ENCODE measurements at regions not wholly inside any gene's neighbourhood (a gene's known extent, or its start where the extent isn't known, plus 50 kb on each side); places are given as distances from the start of the nearest gene placed in this dataset.
"Not testable (repeated sequence)": the region's sequence is repeated elsewhere in the genome, so short reads cannot be mapped to it uniquely, and the experiment has no call there.

DNA sequence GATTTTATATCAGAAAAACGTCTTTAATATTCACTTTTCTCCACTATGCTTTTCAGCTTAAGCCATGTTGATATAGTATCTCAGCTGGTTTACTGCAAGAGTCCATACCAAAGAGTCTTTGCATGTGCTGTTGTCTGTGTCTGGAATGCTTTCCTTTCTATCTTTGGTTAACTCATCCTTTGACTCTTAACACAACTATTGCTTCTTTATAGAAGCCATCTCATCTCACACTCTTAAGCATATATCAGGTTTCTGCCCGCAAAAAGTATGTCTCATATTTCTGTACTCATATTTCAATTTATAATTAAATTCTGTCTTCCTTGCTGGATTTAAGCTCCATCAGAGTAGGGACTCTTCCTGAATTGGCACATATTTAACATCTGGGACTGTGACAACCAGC lies 220.9 kb upstream of the KCNK2 start:
- no peak for DNase-seq (ENCODE audit: low spot score)

DNA sequence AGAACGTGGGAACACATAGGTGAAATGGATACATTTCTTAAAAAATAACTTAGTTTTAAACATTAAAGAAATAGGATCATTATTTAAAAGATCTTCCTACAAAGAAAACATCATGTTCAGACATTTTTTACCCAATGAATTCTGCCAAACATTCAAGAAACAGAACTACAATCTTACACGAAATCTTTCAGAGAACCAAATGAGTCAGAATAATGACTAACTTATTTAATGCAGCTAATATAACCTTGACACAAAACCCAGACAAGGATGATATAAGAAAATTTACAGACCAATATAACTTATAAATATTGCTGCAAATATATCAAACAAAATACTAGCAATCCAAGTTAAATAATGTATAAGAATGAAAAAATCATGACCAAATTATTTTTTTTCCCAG lies 220.1 kb upstream of the KCNK2 start:
- DNase-seq (ENCODE audit: low spot score): no peak

DNA sequence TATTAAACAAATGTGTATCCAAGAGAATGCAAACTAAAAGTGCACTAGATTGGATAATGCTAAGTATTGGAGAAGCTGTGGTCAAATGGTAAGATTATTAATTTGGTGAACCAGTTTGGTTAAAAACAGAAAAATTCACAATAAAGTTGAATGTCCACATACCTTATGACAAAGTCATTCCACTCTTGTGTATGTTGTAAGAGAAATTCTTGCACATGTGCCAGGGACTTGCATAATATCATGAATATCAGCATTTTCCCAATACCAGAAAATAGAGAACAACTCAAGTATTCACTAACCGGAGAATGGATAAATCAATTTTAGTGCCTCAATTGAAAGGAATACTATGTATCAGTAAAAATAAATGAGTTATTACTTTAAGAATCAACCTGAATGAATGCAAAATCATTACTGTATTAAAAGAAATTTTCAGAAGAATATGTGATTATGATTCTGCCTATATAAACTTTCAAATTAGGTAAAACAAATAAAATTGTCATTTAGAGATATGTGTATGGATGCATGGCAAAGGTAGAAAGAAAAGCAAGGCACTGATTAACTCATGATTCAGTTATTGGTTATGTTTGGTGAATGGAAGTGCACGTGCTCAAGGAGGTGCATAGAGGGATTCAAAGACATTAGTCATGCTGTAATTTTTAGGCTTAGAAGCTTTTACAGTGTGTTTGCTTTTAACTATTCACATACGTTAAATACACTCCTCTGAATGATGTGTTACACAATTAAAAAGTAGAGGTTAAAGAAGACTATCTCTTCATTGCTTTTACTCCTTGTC lies 217.4 kb upstream of the KCNK2 start:
- no peak for DNase-seq (ENCODE audit: low spot score)

DNA sequence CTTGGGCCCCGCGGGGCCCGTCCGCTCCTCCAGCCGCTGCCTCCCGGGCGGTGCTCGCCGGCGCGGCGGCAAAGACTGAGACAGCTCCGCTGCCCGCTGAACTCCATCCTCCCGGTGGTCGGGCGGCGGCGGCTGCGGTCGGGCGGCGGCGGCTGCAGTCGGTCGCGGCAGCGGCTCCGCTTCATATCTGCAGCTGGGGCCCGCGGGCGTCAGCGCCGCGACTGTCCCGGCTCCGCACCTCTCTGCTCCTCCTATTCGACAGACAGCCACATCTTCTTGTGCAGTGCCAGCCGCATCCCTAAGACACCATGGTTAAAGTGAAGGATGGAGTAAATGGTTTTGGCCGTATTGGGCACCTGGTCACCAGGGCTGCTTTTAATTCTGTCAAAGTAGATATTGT lies 212.1 kb upstream of the KCNK2 start:
- DNase-seq (ENCODE audit: low spot score): not testable (repeated sequence)

DNA sequence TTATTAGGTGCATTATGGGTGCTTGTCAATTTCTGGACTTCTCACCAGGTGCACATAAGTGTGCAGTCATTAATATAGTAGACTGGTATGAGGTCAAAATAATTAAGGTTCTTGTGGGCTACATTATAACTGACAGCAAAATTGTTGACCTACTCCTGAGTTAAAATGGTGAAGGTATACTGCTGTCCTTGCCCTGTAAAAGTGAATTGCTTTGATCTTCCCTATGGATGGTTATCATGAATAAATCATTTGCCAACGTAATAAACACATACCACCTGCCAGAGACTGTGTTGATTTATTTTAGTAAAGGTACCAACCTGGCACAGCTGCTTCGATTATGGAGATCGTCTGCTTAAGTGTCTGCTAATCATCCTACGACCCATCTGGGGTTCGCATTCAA lies 201.6 kb upstream of the KCNK2 start:
- DNase-seq (ENCODE audit: low spot score): no peak

DNA sequence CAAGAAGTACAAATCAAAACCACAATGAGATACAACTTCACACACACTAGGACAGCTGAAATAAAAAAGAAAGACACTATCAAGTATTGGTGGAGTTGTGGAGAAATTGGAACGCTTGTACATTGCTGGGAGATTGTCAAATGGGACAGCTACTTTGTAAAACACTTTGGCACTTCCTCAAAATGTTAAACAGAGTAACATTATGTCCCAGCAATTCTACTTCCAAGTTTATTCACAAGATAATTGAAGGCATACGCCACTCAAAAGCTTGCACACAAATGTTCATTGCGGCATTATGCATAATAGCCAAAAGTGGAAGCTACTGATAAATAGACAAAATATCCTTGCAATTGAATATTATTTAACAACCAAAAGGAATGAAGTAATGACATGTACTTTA lies 199.9 kb upstream of the KCNK2 start:
- DNase-seq (ENCODE audit: low spot score): no peak

DNA sequence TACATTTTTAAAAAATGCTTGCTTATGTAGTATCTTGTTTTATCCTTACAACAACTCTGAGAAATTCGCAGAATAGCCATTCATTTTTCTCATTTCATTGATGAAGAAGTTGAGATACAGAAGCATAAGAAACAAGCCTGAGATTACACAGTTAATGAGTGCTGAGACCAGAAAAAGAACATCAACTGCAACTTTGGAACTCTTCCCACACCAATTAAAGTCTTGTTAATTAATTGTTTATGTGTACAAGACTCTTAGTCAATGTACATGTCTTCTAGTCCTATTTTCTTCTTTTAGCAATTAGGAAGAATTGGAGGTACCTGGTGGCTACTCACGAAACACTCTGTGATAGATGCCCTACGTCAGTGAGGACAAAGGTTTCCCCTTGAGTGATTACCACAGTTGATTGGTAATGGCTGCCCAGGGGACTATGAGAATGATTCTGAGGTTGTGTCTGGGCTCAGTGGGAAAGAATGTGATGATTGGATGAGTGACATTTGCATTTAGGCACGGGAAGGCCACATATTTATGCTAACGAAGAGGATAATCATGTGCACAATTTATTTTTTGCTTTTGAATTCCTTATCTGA lies 187.4 kb upstream of the KCNK2 start:
- DNase-seq (ENCODE audit: low spot score): no peak

DNA sequence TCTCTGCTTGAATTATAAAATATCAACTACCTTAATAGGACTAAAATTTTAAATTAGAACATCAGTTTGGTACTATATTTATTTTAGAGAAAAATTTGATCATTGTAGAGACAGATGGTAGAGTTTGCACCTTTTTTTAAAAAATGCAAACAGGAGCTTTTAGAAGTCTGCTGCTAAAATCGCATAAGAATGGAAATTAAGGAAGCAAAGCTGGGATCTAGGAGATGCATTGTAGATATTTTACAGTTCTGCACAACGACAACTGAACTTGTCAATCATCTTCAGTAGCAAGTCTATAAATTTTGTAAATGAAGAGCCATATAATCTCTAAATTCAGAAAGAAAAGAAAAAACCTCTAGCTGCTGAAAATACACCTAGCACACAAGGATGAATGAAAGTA lies 185.6 kb upstream of the KCNK2 start:
- no peak for DNase-seq (ENCODE audit: low spot score)

DNA sequence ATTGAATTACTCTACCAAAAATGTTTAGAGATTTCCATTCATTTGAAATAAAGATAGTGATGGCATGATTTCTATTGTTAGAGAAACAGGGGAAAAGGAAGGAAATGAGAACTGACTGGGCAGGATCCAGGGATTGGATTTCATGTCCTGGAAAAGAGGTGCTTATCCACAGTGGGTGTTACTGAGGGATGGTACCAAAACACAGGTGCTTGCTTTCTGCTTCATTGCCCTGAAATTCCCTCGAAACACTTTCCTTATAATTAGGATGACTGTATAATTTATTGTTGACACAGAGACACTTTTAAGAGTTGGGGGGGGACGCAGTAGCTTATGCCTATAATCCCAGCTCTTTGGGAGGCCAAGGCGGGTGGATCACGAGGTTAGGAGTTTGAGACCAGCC lies 185.0 kb upstream of the KCNK2 start:
- DNase-seq (ENCODE audit: low spot score): no peak

DNA sequence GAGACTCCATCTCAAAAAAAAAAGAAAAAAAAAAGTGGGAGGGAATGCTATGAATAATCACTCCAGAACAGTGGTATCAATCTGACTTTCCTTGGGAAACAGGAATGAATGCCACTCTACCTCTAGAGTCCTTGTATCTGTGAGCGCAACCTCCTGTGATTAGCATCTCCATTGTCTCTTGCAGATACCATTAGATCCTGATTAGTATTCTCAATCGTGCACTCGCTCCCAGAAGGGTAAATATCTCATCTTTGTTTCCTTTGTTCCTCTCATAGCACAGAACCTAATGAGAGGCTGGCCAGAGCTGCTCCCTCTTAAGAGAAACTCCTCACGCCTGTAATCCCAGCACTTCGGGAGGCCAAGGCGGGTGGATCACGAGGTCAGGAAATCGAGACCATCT lies 184.4 kb upstream of the KCNK2 start:
- DNase-seq (ENCODE audit: low spot score): no peak

DNA sequence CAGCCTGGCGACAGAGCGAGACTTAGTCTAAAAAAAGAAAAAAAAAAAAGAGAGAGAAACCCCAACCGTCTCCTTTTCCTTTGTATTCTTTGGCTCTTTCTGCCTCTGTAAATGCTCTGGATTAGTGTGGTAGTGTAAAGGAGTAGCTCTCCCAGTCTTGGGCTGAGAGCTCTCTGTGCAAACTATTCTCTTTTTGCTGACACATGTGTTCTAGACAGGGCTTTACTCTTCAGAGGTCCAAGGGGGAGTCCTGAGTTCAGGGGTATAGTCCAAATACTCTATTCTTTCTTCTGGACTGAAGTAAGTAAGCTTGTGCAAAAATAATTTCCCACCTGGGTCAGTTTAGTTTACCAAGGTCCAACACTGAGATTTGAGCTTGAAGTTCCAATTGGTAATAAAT lies 183.8 kb upstream of the KCNK2 start:
- no peak for DNase-seq (ENCODE audit: low spot score)

DNA sequence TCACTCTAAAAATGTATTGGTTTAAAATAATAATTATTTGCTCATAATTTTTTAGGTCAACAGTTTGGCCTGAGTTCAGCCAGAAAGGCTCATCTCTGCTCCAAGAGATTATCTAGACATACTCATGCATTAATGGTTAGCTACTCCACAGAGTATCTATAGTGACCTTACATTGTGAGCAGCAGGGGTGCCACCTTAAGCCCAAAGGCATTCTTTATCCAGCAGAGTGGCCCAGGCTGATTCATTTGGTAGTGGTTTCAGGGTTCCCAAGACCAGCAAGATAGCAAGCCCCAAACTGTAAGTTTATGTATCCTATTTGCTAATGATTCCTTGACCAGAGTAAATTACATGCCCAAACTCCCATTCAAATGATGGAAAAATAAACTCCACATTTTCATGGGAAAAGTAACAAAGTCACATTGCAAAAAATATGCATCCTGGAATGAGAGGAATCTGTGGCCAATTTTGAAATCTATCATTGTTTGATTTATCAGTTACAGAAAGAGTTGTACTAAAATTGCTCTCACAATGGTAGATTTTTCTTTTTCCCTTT lies 182.6 kb upstream of the KCNK2 start:
- DNase-seq (ENCODE audit: low spot score): no peak

DNA sequence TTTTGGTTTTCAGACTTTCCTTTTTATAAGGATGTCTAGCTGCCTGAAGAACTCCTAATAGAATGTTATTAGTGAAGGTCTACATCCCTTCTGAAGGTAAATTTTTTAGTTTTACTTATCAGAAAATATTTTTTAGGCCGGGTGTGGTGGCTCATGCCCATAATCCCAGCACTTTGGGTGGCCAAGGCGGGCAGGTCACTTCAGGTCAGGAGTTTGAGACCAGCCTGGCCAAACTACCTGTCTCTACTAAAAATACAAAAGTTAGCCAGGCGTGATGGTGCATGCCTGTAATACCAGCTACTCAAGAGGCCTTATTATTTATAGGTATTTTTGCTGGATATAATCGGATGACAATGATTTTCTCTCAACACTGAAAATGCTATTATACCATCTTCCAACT lies 181.9 kb upstream of the KCNK2 start:
- DNase-seq (ENCODE audit: low spot score): no peak

DNA sequence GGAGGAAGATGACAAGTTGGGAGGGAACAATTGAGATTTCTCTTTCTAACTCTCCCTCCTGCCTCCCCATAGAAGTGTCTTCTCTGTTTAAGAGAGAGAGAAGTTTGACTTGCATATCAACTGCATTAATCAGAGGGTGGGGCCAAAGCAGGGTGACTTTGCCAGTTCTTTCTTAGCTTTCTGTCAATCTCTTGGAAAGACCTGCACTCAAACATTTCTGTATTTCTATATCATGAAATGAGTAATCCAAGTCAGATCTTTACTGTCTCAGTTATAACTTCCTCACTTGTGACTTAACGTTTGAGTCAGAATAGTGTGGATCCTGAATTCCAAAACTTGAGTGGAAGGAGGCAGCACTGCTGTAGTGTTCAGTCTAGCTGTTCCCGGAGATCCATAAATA lies 180.8 kb upstream of the KCNK2 start:
- no peak for DNase-seq (ENCODE audit: low spot score)

DNA sequence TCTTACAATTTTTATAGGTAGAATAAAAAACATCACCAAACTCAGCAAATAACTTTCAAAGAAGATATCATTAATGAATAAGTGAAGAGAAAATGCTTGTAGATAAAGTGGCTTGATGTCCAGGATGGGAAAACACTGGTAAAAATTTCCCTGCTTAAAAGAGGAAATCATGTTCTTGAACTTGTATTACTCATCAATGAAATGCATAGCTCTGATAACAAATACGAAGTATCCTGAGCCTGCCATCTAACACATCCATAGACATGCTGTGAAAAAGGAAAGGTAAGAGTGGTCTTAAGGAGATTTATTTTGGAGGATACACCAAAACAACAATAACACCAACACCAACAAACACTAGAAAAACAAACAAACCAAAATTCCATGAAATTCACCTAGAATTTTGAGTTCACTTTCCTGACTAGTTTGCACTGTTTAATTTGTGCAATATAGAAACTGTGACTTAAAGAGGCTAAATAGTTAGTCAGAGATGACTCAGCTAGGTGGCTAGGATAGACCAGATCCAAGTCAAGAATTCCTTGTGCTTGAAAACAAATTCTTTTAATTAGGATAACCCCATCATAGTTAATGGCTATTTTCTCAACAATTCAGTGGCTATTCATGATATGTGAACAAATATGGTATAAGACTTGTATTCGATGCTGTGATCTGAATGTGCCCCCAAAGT lies 179.8 kb upstream of the KCNK2 start:
- DNase-seq (ENCODE audit: low spot score): no peak

DNA sequence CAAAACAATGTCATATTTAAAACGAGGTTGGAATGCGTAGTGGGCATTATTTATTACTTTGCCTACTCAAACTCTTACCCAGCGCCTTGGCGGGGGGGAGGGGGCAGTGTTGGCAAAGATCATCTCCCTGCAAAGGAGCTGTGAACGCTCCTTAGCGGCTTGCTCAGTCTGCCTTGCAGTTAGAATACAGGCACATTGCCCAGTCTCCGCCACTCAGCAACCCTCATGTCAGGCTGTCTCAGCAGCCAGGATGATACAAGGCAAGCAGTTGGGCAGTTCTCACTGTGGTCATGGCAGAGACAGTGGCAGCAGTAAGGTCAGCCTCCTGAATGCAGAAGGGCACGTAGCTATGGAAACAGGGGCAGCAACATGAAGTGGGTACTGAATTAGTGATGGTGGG lies 170.4 kb upstream of the KCNK2 start:
- no peak for DNase-seq (ENCODE audit: low spot score)

DNA sequence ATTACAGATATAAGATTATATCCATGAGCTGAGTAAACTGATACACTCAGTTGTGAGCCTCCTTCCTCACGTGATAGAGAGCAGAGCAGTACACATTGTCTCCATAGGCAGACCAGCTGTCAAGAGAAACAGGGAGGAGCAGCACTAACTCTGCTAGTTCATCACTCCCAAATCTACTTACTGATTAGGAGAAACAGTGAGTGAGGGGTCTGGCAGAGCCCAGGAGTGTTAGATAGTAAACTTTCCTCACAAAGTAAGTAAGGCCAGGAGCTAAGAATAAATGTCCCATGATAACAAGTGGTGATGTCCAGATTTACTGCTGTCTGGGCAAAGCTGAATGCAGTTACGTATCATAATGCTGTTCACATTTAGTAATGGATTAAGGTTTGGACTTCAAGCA lies 168.6 kb upstream of the KCNK2 start:
- DNase-seq (ENCODE audit: low spot score): no peak

DNA sequence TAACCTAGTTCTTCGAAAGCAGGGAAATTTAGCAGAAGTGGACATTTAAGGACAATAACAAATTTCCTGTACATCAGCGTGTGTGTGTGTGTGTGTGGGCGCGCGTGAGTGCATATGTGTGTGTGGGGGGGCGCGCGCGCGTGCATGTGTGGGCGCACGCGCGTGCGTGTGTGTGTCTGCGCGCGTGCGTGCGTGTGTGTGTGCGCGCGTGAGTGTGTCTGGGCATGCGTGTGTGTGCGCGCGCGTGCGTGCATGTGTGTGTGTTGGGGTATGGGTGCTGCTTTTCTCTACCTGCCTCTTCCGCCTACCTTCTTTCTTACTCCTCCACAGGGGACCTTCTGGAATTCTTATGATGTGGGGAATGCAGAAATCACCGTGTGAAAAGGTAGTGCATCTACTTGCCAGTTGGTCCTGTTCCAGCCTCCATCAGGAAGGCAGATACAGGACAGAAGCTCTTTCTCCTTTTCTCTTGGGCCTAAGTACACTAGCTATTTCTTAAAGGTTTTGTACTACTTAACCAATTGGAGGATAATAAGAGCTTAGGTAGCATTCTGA lies 165.4 kb upstream of the KCNK2 start:
- no peak for DNase-seq (ENCODE audit: low spot score)

DNA sequence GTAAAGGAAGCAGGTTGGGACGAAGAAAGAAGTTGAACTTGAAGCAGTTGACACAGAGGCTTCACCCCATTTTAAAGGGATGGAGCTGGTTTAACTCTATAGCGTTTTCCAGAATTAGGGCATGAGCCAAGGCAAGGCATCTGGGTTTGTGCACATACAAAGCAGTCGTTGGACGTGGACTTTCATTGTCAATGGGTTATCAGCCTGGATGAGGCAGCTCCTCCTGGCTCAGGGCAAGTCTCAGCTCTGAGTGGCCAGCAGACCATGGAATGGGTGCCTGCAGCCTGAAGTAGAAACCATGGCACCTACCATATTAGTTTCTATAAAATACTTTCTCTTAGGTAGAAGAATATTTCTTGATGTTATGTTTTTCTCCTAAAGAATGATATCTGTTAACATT lies 163.8 kb upstream of the KCNK2 start:
- DNase-seq (ENCODE audit: low spot score): no peak

DNA sequence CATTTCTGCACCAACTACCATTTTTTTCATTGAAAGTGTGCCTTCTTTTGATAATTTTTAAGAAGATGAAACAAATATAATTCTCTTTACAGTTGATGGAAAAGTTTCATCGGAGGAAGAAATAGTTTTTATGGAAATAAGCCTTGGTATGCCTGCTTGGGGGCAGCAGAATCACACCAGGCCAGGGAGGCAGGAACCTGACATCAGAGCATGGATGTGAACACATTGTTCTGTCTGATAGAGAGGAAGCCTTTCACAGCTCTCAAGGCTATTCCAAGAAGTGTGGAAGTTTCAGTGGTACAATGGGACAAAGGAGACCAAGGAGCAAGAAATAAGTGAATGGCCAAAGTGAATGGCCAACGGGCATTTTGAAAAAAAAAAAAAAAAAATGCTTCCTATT lies 162.2 kb upstream of the KCNK2 start:
- DNase-seq (ENCODE audit: low spot score): no peak

DNA sequence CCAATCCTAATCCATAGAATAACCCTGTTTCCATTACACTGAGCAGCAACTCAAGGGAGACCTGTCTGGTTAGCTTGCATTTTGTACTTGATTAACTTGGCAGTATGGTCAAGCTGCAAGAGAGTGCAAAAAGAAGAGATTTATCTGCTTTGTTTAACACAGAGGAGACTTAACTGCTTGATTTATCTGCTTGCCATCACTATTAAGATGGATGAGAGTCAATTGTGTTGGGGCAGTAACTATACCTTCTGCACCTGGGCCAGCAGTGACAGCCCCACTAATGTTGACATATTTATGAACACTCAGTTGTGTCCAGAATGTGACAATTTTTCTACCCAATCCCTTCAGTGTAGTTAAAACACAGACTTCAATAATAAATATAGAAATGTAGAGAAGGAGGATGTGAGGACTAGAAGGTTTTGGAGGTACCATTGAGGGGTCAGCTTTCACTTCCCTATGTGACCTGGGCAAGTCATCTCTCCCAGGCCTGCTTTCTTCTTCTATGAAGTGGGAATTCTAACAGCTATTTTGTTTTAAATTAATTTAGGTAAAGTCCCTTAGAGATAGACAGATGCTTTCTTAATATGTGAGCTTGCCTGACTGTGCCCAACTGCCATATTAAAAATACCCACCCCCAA lies 159.1 kb upstream of the KCNK2 start:
- DNase-seq (ENCODE audit: low spot score): no peak

DNA sequence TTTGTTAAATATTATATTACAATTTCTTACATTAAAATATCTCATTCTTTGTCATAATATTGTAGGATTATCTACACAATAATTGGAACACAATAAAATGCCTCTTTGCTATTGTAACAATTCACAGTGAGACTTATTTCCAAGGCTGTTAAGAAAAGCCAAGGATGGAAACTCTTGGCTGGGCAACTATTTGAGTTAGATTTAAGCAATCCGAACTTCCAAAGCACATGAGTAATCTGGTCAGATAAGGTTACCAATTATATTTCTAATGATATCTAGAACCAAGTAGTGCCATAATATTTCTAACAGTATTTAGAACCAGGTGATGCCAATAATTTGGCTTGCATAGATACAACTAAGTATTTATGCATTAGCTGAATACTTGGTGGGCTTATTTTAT lies 154.7 kb upstream of the KCNK2 start:
- DNase-seq (ENCODE audit: low spot score): no peak
